Activated T-cell treated with anti-CD3 and anti-CD28 coated beads for 24 hours (primary cell): ENCODE measurements at regions not wholly inside any gene's neighbourhood (a gene's known extent, or its start where the extent isn't known, plus 50 kb on each side); places are given as distances from the start of the nearest gene placed in this dataset.

Source experiments
- DNase-seq: peaks from one replicate; pipeline ENCODE4 v3.0.0-alpha.2; 2020; ENCODE audit warnings: low read depth

DNA sequence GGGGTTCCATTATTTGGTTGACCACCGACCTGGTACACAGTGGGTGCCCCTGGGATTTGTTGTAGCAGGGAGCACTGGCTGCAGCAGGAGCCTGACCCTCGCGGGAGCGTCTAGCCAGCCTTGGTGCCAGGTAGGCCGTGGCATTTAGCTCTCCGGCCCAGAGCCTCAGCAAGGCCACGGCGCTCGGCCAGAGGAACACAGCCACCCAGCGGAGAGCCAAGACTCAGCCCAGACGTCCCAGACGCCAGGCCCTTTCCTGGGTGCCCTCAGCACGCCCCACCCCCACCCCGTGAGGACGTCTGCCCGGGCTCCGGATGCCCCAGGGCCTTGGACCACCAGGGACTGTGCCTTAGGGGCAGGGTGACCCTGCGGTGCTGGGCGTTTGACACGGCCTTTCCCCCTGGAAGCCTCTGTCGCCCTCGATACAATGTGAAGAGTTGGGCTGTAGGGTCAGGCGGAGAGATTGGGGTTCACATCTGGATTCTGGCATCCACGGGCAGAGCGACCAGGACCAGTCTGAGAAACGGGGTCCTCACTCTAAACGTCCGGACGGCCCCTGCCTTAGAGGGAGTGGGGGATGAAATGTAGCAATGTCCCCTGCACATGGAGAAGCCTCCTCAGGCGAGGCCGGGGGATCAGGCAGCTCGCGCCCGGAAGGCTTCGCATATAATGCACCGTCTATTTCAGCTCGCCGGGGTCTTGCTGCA, 99.2 kb upstream of the FGF3 start:
- no peak for DNase-seq

DNA sequence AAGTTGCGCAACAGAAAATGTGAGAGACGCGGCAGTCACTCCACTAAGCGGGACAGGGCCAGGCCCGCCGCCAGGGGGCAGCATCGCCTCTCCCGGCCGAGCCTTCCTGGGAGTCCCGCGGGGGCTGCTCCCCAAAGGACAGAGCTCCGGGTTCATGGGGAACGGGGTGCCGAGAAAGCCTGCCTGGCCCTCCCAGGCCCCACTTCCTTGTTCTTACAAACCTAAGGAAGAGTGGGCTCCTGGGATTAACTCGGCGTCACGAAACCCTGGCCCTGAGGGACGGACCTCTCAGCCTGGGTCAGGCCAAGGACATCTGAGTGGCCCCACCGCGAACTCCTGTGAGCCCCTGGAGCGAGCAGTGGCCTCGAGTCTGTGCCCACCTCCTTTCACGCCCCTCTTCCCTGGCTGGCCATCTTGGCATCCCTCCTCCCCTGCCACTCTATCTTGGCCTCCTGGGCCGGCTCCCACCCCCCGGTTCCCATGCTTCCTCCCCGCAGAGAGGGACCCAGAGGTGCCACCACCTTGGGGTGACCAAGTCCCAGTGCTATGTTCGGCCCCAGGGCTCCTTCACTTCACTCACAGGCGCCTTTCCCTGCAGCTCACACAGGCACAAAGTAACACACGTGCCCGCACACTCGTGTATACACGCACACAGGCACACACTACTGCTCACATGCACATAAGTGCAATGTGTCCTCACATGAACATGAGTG, 99.9 kb upstream of the FGF3 start:
- peak; percentile 64 for DNase-seq

DNA sequence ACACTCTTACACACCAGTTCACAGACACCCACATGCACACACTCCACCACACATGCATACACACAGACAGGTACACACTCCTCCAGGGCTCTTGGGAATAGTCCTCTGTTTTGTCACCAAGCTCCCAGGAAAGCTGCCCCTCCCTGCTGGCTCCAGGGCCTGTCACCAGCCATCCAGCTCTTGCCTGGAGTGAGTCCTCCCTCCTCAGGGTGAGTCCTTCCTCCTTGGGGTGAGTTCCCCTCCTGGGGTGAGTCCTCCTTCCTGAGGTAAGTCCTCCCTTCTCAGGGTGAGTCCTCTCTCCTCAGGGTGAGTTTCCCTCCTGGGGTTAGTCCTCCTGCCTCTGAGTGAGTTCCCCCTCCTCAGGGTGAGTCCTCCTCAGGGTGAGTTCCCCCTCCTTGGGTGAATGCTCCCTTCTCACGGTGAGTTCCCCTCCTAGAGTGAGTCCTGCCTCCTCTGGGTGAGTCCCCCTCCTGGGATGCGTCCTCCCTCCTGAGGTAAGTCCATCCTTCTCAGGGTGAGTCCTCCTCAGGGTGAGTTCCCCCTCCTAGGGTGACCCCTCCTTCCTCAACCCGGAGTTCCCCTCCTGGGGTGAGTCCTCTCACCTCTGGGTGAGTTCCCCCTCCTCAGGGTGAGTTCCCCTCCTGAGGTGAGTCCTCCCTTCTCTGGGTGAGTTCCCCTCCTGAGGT, 100.6 kb upstream of the FGF3 start:
- DNase-seq, result no peak

DNA sequence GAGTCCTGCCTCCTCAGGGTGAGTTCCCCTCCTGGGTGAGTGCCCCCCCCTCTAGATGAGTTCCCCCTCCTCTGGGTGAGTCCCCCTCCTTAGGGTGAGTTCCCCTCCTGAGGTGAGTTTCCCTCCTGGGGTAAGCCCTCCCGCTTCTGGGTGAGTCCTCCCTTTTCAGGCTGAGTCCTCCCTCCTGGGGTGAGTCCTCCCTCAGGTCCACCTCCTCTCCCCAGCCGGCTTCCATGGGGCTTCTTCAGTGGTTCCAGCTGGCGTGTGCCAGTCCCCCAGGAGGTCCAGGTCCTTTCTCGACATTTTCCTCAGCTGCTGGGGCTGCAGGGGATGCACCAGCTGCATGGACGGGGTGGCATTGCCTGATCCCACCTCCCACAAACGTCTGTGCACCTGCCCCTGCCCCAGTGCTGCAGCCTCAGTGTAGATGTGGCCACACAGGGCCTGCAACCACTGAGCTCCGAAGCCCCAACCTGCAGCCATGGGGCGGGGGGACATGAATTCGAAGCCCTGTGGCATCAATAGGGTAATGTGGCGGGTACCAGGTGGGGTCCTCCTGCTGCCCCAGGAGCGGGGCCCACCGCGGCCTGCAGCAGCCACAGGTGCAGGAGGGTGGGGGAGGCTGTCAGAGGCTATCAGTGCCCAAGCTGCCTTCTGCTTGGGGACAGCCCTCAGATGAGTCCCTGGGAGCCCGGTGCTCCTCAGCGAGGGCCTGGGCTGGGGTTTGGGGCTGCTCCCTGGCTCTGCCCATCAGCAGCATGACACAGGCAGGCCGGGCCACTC, 101.3 kb upstream of the FGF3 start:
- no peak for DNase-seq

DNA sequence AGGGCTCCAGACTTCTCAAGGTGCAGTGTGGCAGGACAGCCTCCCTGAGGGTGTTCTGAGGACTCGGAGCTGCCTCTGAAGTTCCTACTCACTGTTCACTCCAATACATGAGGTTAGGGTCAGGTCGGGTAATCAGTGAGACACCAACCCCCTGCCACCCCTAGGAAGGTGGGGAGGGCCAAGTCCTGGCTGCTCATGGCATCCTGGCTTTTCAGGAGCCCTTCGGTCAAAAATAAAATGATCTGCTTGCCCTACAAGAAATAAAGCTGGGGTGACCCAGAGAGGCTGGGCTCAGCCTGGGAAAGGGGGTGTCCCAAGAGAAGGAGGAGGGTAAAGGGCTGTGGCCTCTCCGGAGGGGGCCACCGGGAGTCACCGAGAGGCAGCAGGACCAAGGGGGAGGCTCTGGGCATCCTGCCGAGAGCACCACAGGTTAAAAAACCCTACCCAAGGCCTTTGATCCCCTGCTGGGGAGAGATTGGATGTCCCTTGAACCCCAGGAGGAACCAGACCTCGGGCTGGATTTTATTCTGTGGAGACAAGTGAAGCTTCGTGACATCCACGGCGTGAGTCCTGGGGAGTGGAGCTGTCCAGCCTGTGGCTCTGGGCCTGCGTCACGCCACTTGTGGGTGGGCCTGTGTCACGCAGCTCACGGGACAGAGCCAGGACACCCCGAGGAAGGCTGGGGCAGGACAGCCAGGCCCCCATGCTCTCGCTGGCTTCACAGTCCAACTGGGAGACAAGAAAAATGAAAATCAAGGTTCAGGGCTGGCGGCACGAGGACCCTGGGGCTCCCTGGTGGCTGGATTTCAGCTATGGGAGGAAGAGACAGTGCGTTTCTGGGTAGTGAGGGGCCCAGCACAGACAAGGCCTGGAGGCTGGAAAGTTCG, 102.2 kb upstream of the FGF3 start:
- DNase-seq, result no peak

DNA sequence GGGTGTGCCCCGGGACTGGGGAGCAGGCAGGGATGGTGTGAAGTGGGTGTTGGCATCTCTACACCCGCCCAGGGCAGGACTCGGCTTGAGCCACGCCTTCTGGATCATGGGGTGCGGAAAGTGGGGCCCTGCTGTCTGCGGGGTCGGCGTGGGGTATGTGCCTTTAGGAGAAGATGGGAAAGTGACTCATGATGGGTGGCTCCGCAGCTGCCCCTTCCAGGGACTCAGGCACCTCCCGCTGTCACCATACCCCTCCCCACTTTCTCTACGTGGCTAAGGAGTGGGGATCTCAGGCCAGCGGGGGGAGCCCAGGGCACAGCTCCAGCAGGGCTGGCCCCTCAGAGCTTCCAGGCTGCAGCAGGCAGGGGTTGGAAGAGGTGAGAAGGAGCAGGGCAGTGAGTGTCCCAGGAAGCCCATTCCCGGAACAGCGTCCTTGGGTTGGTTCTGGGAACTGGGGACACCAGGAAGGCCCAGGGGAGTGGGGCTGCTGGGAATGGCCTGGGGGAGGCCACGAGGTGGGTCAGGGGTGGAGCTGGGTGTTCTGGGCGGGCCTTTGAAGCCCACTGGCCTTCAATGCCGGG, 102.9 kb upstream of the FGF3 start:
- DNase-seq, result no peak

DNA sequence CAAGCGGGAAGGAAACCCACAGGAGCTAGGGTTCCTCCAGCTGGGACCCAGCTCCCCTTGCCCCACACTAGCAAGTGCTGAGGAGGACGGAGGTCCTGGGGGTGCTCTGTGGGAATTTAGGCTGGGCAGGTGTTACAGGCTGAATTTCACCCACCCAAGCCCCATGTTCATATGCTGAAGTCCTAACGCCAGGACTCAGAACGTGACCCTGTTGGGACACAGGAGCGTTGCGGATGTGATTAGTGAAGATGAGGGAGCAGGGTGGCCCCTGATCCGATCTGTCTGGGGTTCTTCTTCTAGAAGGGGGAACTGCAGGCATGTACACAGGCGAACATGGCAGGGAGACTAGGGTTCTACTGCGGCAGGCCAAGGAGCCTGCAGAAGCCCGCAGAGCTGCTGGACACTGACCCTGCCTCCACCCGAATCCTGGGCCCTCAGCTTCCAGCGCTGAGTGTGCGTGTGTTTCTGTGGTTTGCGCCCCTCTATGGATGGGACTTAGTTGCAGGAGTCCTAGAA, 103.4 kb upstream of the FGF3 start:
- DNase-seq, result no peak

DNA sequence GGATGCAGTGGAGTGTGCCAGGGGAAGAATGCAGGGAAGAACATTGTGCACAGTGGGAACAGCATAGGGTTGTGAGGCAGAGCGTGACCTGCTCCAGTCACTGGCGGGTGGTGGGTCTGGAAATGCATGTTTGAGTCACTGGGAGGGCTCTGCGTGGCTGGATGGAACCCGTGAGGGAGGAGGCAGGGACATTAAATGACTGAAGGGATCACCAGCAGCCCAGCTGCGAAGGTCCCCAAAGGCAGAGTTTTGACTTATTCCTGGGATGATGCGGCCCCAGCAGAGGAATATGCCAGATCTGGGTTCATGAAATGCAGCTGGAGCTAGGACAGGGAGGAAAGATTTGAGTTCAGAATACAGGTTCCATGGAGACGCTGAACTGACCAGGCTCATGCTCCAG, 104.0 kb upstream of the FGF3 start:
- DNase-seq, result no peak

DNA sequence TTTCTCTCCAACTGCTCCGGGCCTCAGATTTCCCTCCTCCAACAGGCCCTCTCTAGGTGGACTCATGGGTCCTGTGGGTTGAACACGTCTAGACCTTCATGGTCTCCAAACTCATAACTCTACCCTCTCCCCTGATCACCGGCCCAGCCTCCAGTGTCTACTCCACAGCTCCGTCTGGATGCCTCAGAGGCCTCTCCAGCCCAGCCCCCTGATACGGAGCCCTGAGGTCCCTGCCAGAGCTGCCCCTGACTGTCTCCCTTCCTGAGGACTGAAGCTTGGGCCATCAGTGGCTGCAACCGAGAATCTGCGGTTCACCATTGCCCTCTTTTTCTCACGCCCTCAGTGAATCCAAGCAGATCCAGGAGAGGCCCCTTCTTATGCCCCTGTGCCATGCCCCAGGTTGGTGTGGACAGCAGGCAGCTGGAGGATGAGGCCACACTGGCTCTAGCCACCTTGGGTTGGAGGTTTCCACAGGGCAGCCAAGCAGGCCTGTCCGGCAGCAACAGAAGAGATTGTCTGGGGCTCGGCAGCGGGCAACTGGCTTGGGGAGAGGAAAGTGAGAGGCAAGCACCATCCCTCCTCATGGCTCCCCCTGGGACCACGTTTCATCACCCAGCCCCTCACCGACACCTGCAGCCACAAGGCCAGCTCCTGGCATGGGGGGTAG, 104.6 kb upstream of the FGF3 start:
- no peak for DNase-seq

DNA sequence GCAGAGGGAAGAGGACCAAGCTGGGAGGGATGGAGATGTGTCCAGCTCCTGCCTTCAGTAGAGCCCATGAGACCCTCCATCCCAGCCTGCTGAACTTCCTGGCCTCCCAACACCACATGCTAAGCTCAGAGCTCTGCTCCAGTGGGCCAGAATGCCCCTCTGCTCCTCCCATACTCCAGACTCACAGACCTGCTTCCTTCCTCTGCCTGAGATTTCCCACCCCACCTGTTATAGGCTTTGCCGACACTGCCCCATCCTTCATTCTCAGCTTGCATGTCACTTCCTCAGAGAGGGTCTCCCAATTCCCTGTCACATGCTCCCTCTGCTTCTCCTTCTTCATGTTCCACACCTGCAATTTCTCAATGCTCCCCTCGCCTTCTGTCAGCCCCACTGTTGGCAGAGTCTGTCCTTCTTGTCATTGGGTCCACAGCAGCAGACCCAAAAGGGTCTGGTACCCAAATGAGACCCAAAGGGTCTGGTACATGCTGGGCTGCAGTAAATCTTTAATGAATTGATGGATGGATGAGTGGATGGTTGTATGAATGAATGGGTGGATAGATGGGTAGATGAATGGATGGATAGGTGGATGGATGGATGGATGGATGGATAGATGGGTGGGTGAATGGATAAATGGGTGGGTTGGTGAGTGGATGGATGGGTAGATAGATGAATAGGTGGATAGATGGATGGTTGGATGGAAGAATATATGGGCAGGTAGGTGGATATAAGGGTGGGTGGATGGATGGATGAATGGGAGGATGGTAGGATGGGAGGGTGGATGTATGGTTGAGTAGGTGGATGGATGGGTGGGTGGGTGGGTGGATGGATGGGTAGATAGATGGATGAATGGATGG, 105.3 kb upstream of the FGF3 start:
- DNase-seq, result no peak

DNA sequence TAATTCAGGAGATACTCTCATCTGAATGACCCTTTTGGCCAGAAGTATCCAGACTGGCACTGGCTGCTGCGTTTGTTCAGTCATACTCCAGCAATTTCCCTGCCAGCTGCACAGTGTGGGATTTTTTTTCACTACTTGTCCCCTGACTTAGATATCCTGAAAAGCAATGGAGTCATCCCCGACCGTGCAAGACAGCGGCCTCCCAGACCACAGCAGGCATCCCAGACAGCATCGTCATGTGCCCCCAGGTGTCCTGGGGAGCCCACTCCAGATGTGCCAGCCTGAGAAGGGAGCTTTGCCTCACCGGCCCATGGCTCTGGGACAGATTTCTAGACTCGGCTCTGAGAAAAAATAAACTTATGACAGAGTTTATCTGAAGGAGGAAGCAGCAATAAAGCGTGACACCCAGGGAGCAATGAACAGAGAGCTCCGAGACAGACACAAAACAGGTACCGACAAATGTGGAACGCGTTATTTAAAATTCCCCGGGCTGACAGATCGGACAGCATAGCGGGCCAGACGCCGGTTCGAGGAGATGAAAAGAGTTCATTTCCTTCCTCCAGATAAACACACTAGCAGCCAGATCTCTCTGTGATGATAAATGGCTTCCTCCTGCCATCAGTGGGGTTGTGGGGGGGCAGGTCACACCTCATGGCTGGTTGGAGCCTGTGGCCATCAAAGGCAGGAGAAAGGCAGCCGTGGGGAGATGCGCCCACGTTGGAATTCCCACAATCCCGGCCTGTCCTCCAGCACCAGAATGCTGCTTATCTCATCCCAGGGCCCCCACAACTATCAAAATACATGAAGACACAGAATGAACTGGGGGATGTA, 106.4 kb upstream of the FGF3 start:
- DNase-seq, result no peak

DNA sequence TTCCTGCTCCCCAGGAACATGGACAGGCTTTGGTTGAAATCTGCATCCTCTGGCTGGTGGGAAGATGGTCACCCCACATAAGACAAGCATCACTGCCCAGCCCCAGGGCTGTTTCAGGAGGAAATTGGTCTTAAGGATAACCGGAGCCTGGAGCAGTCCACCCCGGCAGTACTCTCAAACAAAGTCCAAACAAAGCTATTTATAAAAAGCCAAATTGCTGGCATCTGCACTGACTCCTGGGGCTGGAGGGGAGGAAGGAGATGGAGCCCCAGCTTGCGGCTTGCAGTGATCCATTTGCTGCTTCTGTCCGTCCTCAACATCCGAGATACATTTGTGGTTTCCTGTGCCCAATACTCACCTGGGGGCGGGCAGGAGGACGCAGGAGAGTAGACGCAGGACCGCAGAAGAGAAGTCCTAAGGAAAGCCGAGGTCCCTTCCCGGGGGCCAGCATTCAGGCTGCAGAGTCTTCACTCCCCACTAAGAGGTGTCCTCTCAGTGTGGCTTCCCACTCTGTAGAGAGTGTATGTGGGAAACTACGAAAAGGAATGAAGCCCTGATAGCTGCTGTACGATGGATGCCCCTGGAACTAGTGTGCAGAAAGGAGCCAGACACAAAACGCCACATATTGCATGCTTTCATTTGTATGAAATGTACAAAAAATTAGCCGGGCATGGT, 107.3 kb upstream of the FGF3 start:
- no peak for DNase-seq

DNA sequence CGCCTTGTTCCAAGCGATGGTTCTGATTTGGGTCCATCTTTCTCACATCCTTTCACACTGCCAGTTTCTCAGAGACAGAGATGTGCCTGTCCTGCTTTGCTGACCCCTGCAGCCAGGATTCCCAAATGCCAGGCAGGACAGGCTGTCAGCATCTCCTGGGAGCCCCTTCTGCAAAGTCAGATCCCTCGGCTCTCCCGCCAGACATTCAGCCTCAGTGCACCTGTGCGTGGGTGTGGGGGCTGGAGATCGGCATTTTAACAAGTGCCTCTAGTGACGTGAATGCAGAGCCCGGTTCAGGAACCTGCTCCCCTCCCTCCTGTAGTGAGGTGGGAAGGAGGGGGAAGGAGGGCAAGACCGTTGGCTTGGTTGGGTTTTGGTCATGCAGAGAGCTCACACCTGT, 108.9 kb upstream of the FGF3 start:
- DNase-seq, result no peak

DNA sequence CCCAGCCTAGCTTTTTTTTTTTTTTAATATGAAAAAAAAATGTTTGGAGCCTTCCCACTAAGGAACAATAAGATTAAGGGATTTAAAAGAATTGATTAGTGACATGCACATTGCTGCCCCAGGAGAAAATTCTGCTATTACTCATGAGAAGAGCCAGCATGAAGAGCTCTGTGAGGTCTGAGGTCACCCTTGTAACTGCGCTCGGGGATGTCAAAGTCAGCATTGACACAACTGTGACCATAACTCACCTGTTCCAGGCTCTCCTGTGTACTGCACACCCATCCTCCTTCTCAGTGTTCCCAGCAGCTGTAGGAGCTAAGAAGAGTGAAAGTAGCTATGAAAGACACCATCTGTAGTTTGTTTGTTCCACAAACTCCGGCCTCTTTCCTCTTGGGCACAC, 109.8 kb upstream of the FGF3 start:
- DNase-seq, result no peak

DNA sequence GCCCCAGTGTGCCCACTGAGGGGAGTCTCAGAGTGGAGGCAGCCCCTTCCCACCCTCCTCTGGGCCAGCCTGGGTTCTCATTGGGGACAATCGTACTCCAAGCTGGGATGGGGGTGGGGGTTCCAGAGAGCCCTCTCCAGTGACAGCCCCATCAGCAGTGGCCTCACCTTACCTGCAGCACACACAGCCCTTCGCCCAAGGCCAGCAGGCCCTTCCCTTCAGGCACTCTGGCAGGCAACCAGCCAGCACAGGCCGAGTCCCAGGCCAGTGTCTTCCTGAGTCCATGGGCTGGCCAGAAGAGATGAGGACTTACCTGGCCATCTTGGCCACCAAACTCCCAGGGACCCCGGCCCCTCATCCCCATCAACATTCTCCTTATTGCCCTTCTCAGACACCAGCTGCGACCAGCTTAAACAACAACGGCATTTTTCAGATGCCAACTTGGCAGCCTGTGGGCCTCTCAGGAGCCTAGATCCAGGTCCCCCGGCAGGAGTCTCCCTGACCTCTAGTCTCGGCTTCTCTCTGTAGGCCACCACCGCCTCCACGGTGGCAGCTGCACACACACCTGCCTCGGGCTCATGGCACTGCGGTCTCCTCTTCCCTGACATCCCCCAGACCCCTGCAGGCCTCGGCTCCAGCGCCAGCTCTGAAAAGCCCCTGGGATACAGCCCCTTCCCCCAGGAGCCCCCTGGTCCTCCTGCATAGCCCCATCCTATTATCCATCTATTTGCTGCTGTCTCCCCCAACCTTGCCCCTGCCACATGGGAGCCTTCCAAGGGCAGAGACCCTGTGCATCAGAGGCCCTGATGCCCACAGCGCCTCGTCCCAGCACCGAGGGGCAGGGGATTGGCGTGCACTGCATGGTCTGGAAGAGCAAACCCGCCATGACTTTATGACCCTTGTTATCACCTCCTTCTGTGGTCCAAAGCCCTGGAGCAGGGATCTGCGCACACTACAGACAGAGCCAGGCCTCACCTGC, 111.2 kb upstream of the FGF3 start:
- DNase-seq, result no peak

DNA sequence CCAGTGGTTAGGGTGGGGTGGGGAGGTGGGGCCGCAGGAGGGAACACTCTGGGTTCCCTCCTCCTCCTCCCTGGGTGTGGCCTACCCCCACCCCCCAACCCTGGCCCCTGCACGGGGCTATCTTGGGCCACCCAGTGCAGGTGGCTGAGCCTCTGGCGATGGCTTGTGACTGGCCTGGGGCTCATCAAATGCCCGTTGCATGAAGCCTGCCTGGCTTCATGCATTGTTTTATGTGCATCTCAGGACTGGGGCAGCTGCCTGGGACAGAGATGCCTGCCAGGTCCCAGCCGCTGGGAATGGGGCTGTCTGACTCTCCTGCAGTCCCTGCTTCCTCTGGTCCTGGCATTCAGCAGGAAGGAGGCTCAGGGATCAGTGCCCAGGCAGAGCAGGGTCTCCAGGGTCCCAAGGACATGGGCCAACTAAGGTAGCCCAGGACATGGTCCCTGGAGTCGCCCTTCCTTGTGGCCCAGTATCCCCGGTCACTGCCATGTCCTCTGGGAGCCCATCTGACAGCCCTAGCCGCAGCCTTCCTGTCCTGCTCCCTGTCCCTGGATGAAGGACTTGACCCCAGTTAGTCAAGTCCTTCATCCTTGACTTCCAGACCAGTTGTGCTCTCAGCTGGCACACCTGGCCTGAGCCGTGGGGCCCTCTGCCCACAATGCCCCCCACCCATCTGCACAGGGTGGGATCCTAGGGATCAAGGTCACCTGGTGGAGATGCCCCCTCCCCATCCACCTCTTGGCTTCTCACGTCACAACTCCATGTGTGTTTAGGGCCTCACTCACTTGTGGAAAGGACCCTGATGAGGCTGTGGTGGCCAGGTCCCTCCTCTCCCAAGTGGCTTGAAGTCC, 112.1 kb upstream of the FGF3 start:
- DNase-seq, result no peak
